AG09309 (cell line): ENCODE measurements at regions not wholly inside any gene's neighbourhood (a gene's known extent, or its start where the extent isn't known, plus 50 kb on each side); places are given as distances from the start of the nearest gene placed in this dataset.

Experiments used
- DNase-seq: peaks from one replicate; pipeline ENCODE4 v3.0.0-alpha.2; 2010; ENCODE audit warnings: low read depth
- H3K4me3 ChIP-seq: 2 replicates; pipeline ENCODE4 v1.5.1; 2011; ENCODE audit warnings: mild to moderate bottlenecking, low read depth, low read length, moderate library complexity; ENCODE audit not compliant: control insufficient read depth
- TF ChIP-seq, protein P1 (sequence below): IDR thresholded peaks from 2 replicates; pipeline ENCODE4 v1.5.1; 2011; ENCODE audit warnings: mild to moderate bottlenecking, low read depth, low read length, inconsistent platforms; ENCODE audit not compliant: insufficient read depth, control insufficient read depth; ENCODE audit errors: missing control alignments

DNA sequence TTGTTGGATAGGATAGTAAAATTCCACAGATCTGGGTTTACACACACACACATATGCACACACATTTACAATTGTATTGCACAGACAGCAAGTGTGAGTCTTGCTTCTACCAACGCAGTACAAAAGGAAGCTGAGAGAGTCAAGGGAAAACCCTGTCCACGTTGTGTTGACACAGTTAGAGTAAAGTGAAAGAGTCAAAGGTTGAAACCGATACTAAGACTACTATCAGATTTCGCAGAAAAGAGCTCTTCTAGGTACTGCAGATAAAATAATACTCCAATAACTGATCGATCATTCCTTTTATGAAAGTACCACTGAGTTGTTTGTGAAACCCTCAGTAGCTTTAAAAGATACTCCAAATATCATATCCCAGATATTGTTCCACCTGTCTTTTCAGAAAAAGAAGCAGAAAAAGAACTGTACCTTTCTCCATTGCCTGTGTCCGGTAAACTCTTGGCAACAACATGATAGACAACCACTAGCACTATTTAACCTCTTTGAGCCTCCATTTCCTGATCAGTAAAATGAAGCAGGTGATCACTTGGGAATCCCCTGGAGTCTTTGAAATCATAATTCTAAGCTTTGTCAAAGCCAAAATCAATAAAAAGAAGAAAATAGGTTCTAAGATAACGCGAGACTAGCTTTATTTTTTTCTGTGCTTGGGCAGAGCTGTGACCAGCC is 224.6 kb upstream of the FOXN3 start:
- TF ChIP-seq, protein P1, sequence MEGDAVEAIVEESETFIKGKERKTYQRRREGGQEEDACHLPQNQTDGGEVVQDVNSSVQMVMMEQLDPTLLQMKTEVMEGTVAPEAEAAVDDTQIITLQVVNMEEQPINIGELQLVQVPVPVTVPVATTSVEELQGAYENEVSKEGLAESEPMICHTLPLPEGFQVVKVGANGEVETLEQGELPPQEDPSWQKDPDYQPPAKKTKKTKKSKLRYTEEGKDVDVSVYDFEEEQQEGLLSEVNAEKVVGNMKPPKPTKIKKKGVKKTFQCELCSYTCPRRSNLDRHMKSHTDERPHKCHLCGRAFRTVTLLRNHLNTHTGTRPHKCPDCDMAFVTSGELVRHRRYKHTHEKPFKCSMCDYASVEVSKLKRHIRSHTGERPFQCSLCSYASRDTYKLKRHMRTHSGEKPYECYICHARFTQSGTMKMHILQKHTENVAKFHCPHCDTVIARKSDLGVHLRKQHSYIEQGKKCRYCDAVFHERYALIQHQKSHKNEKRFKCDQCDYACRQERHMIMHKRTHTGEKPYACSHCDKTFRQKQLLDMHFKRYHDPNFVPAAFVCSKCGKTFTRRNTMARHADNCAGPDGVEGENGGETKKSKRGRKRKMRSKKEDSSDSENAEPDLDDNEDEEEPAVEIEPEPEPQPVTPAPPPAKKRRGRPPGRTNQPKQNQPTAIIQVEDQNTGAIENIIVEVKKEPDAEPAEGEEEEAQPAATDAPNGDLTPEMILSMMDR: no peak
- no peak for DNase-seq
- no peak overlapping the region for H3K4me3 ChIP-seq

DNA sequence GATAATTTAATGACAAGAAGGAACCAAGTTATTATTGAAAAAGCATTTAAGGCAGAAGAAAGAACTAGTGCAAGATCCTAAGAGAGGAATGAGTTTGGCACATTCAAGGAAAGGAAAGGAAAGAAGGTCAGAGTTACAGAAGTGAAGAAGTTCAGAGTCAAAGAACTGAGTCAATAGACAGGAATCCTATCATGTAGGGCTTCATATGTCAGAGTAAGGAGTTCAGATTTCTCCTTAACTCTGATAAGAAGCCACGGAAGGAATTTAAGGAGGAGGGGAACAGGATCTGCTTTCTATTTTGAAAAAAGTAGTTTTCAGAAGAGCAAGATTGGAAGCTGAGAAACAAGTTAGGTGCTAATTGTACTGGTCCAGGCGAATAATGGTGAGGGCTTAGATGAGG is 223.1 kb upstream of the FOXN3 start:
- H3K4me3 ChIP-seq: no peak overlapping the region
- no peak for DNase-seq
- TF ChIP-seq, protein P1: no peak

DNA sequence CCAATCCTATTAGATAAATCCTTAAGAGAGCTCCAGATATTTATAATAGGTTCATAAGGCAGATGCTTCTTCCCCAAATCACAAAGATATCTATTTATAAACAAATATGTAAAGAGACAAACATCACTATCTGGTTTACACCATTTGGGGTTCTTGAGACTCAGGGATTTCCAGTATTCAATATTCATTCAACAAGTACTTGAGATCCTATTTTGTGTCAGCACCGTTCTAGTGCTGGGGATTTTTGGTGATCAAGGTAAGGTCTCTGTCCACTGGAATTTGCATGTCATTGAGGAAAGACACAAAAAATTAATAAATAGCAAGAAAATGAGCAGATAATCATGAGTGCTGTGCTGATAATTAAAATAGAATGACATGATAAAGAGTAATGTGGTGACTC is 222.7 kb upstream of the FOXN3 start:
- H3K4me3 ChIP-seq: no peak overlapping the region
- DNase-seq: no peak
- TF ChIP-seq, protein P1: no peak

DNA sequence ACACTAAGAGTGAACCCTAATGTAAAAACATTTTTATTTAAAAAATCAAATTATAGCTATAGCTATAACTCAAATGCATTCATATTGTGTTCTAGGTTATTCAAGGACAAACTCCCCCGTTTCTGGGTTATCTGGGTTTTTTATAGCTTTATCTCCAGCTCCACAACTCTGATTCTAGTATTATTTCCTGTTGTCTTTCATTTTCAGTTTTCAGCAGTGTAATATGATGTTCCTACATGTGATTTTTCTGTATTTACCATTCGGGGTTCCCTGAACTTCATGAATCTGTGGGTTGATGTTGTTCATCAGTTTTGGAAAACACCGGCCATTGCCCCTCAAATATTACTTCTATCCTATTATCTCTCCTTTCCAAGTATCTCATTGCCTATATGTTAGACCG is 221.9 kb upstream of the FOXN3 start:
- no peak for DNase-seq
- TF ChIP-seq, protein P1: no peak
- no peak overlapping the region for H3K4me3 ChIP-seq

DNA sequence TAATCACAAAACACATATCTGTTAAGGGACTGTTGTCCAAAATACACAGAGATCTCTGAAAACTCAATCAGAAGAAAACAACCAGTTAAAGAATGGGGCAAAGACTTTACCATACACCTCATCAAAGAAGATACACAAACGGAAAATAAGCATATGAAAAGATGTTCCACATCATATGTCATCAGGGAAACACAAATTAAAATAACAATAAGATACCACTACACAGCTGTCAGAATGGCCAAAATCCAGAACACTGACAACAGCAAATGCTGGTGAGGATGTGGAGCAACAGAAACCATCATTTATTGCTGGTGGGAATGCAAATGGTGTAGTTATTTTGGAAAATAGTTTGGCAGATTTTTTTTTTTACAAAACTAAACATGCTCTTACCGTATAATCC is 220.5 kb upstream of the FOXN3 start:
- no peak for DNase-seq
- TF ChIP-seq, protein P1: no peak
- no peak overlapping the region for H3K4me3 ChIP-seq

DNA sequence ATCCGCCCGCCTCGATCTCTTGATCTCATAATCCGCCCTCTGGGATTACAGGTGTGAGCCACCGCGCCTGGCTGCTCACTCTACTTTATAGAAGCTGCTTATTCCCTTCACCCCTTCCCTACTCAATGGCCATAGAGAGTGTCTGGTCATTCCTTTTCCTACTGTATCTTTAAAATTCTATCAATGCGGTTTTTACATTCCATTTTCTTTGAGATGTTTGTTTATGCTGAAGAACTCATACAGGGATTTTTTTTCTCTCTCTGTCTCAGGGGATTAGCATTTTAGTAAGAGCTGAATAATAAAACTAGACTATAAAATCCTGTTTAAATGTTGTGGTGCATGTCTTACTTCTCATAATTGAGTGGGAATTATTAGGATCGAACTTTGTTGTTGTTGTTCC is 218.6 kb upstream of the FOXN3 start:
- DNase-seq: no peak
- no peak overlapping the region for H3K4me3 ChIP-seq
- TF ChIP-seq, protein P1: no peak
